ENCODE measurements at regions not wholly inside any gene's neighbourhood (a gene's known extent, or its start where the extent isn't known, plus 50 kb on each side); places are given as distances from the start of the nearest gene placed in this dataset.

- peak; percentile 19 for DNase-seq (ENCODE audit: low read depth)
- no peak for TF ChIP-seq CTCF (conservative IDR thresholded peaks at IDR 0.05; ENCODE audit: low read depth, low read length)
- no peak overlapping the region for H3K4me3 ChIP-seq (ENCODE audit: low read depth, low read length)
Observed at GRCh38 chr15:29324746-29325145, 55.1 kb upstream of the NSMCE3 start.

GRCh38 chr15:29323557-29323956 lies 53.9 kb upstream of the NSMCE3 start:
- no peak for TF ChIP-seq CTCF (conservative IDR thresholded peaks at IDR 0.05; ENCODE audit: low read depth, low read length)
- no peak for DNase-seq (ENCODE audit: low read depth)
- H3K4me3 ChIP-seq (ENCODE audit: low read depth, low read length): no peak overlapping the region

- TF ChIP-seq CTCF (conservative IDR thresholded peaks at IDR 0.05; ENCODE audit: low read depth, low read length): no peak
Observed at GRCh38 chr15:29322415-29322814, 52.8 kb upstream of the NSMCE3 start.

GRCh38 chr15:29320420-29320819 lies 50.8 kb upstream of the NSMCE3 start:
- DNase-seq (ENCODE audit: low read depth): no peak
- no peak for TF ChIP-seq CTCF (conservative IDR thresholded peaks at IDR 0.05; ENCODE audit: low read depth, low read length)
- no peak overlapping the region for H3K4me3 ChIP-seq (ENCODE audit: low read depth, low read length)

More at GRCh38 chr15:29322415-29322814, 52.8 kb upstream of the NSMCE3 start:
- DNase-seq (ENCODE audit: low read depth): peak; percentile 23
- H3K4me3 ChIP-seq (ENCODE audit: low read depth, low read length): no peak overlapping the region

- DNase-seq (ENCODE audit: low read depth): no peak
- no peak for TF ChIP-seq CTCF (conservative IDR thresholded peaks at IDR 0.05; ENCODE audit: low read depth, low read length)
- H3K4me3 ChIP-seq (ENCODE audit: low read depth, low read length): no peak overlapping the region
Observed at GRCh38 chr15:29319823-29320222, 50.2 kb upstream of the NSMCE3 start.
